Kasumi-1 (cell line): ENCODE measurements at regions not wholly inside any gene's neighbourhood (a gene's known extent, or its start where the extent isn't known, plus 50 kb on each side); places are given as distances from the start of the nearest gene placed in this dataset.
A peak's percentile ranks its signal among the peaks of the same experiment; 100 is the strongest.

Experiments used
- DNase-seq, 2 experiments: peaks; one replicate each; lab custom pipeline; 2025; lab: John Stamatoyannopoulos, UW

DNA sequence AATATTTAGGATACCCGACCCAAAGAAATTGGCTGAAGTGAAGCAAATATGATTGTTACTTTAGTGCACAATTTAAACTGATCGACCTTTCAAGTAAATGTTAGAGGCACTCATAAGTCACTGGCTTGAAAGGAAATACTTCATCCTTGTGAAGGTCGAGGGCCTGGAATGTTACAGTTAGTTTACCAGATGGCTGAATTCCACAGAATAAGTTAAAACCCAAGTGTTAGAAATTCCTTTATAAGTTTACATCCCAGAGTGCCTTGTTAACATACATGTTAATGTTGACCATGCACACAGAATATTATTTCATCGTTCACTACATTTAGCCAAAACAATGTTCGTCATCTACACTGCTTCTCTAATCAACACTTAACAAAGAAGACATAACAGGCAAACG lies 235.5 kb upstream of the ANO3 start:
- no peak for DNase-seq

DNA sequence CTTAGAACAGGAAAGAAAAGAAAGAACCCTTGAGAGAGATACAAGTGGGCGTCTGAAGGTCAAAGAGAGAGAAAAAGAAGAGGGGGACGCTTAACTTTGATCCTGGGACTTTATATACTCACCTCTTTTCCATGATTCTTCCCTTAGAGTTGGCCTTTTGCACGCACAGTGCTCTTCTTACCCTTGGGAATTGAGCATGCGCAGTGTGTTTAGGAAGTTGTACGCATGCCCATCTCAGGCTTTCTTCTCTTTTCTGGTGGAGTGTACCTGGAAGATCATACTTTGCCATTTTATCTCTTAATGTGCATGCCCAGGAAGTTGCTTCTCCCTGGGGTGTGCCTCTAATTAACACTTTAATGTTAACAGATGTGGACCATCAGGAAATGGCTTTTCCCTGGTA lies 229.6 kb upstream of the ANO3 start:
- no peak for DNase-seq

DNA sequence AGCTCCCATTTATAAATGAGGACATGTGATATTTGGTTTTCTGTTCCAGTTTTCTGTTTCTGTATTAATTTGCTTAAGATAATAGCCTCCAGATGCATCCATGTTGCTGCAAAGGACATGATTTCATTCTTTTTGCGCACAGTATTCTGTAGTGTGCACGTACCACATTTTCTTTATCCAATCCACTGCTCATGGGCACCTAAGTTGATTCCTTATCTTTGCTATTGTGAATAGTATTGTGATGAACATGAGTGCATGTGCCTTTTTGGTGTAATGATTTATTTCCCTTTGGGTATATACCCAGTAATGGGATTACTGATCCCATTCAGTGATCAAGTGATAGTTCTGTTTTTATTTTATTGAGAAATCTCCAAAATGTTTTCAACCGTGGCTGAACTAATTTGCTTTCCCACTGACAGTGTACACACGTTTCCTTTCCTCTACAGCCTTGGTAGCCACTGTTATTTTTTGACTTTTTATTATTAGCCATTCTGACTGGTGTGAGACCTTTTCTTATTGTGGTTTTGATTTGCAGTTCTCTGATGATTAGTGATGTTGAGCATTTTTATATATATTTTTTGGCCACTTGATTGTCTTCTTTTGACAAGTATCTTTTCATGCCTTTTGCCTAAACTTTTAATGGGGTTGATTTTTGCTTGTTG lies 226.0 kb upstream of the ANO3 start:
- DNase-seq: no peak

DNA sequence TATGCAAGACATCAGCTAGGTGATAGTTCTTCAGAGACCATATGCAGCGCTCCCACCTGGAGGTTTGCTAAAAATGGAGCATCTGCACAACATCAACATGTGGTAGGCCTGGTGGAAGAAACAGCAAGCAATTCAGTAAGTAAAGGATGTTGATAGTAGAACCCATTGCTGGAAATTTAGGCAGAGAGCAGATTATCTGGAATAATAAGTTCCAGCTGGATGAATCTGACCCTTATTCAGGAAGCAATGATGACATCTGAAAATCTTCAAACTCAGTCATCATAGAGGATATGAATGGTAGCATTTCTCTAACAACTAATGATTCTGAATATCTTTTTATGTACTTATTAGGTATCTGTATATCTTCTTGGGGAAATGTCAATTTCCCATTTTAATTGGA lies 225.2 kb upstream of the ANO3 start:
- DNase-seq: no peak

DNA sequence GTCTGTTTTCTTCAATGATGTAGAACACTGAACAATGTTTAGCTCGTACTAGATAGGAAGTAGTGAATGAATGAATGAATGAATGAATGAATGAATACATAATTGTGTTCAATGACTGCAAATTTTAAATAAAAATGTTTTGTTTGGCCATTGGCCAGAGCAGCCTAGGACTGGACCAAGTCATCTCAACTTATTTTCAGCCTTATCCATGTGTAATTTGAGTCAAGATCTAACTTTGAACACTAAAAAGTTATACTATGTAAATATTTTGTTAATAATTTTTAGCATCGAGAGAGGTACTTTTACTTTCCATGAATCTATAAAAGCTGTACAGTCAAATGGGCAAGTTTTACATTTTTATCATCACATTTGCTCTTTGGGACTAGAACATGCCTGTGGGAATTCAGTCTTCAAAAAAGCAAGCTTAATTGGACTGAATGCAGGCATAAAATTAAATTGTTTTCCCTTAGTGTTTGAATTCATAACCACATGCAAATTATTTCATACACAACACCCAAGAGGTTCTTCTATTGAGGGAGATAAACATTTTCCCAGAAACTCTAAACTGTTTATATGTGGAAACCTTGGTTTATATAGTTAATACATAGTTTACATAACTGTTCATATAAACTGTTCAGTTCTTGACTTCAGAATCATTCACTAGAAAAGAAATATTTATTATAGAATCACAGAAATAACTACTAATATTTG lies 222.1 kb upstream of the ANO3 start:
- no peak for DNase-seq

DNA sequence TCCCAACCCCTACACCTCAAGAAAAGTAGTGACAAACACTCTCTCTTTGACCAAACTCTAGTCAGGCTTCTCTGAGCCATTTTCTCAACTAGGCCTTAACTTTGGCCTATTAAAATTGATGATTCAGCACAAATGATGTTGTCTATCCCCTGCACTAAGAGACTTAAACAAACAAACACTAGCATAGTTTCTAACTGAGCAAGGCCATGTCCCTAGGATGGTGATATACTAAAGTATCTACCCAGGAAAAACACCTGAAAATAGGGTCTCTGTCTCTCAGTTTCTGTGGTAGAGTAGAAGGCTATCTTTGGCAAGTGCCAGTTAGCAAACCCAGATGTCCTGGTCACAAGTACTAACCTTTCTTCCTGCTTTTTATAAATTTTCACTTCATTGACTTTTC lies 219.7 kb upstream of the ANO3 start:
- DNase-seq: no peak

DNA sequence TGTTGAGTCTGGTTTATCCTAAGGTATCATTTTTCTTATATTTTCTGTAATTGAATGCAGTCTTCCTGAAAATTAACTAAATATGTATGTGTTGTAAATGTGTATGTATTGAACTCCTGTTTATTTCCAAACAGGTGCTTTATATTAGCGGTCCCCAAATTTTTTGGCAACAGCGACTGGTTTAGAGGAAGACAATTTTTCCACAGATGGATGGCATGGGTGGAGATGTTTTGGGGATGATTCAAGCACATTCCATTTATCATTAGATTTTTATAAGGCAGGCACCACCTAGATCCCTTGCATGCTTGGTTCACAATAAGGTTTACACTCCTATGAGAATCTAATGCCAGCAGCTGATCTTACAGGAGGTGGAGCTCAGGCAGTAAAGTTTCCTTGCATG lies 210.5 kb upstream of the ANO3 start:
- no peak for DNase-seq

DNA sequence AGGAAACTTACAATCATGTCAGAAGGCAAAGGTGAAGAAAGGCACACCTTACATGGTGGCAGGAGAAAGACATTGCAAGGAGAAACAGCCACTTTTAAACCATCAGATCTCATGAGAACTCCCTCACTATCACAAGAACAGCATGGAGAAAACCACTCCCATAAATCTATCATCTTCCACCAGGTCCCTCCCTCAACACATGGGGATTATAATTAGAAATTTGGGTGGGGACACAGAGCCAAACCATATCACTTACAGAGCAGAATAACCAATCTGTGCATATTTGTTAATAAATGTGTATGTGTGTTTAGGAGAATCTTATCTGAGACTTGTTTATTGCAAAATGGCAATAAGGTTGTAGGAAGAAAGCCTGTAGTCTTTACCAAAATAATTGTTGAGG lies 205.2 kb upstream of the ANO3 start:
- no peak for DNase-seq

DNA sequence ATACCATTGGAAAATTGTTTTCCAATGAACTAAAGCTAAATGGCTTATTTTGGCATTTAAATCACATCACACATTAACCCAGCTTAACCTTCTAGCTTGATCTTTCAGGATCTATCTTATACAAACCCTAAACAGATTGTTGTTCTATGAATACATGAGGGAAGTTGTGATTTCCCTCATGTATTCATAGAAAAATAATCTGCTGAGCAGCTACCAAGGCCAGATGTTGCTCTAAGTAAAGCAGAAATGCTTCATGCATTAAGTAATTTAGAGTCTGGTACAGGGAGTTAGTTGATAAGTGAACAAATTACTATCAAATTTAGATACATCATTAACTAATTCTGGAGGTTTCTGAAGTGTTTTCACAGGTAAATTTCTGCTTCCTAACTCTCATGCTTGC lies 204.6 kb upstream of the ANO3 start:
- no peak for DNase-seq

DNA sequence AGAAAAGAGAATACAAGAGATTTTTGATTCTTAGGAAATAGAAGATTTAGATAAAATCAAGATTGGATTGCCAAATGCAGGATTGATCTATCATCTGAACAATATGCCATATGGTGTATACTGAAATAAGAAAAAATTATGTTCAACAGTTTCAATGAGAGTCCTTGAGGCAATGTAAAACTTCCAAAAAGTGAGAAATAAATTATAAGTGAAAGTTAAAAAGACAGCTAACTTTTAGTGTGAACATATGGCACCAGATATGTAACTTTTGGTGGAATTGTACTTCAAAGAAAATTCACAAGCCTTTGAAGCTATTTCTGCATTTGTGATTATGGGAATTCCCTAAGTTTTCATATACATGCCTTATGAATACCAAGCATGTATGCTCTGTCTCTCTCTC lies 200.5 kb upstream of the ANO3 start:
- no peak for DNase-seq

DNA sequence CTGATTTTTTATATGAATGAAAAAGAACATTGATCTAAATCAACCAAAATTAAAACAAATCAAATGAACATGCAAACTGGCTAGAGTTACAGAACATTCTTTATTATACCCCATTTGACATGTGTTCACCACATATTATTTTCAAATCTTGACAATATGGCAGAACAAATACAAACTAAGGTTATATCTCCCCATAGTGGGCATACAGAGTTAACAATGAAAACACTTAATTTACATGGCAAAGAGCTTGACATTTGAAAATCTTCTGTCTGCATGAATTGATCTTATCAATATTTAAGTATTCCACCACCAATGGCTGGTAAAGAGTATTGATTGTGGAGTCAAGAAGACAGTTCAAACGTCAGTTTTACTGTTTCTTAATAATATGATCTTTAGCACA lies 197.9 kb upstream of the ANO3 start:
- DNase-seq: no peak

DNA sequence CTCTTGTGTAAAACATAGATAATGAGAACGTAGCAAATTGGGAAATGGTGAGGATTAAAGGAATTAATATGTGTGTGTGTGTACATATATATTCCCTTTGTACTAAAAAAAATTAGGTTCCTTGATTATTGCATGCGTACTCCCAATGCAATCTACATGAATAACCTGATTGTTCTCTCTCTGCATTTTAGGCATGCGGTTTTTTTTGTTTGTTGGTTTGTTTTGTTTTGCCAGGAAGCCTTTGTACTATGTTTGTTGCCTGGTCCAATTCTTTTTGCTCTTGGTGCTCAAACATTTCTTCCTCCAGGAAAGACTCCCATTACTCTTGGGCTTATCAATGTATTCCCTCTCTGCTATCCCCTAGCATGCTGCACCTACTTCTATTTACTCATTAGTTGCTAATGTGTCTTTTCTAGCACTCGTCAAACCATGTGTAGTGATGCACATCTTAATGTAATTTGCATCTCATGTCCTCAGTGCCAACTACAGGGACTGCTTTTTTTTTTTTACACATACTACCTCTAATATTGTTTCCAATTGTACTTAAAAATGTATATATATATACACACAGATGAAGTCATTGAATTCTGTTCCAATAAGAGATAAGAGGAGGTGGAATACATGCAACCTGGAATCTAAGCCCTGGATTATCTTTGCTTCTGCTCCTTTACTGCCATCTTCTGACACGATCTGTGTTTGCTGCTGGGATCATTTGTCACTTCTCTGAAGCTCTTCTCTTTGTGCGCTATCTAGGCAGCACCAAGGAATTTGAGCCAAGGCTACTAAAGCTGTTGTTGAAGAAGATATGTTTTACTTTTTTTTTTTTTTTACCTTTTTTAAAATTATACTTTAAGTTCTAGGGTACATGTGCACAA lies 197.2 kb upstream of the ANO3 start:
- DNase-seq: peak; percentile 38 to 48

DNA sequence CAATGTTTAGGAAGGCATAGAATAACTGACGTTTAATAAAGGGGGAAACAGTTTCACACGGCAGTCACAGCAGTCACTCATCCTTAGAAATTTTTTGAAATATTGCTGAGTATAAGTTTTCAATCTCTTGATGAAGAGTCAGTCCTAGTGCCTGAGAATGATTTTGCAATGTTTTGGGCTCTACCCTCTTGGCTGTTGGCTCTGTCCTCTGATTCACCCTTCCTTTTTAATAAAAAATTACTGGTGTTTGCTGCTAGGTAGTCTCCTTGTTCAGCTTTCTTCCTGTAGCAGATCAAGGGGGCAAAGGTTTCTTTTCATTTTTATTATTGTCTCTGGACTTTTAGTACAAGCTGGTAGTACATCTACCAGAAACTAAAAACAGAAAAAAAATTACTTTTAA lies 194.3 kb upstream of the ANO3 start:
- DNase-seq: no peak

DNA sequence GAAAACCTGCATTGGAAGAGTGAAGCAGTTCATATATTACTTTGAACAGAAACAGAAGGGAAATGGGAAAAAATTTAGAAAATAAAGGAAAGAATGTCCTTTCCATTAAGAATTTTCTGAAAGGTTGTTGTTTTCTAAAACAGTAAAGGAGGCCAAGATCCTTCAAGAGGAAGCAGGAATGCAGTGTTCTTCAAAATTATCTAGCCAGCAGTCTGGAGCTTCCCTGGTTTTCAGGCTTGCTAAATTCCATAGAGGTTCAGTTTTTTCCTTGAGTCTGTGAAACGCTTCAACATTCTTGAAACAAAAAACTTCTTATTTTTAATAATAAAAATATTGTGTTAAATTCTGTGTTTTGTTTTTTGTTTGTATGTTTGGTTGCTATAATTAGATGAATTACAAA lies 189.0 kb upstream of the ANO3 start:
- DNase-seq: no peak

DNA sequence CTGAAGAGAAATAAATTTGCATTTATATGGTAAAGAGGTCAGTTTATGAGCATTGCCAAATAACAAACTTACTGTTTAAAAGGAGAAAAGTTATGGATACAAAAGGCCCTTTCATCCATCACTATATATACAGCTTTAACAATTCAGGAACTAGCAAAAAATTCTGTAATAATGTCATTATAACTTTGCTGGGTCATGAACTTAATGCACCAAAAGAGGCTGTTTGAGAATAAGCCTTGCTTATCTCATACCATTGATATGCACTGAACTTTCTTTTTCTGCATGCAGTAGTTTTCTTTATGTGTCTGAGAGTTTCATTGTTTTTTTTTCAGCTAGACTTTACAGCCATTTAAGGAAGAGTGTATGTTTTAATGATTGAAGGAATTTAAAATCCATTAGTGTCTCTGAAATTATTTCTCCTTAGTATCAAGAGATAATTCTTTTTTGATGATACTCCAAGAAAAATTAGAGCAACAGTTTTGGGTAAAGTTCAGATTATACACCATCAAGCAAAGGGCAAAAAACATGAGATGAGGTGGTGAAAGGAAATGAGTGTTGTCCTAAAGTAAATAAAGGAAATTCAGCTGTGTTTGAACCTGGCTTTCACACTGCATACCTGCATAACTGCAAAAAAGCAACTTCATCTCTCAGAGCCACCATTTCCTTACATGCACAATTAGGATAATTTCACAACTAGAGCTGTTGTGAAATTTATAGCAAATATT lies 188.2 kb upstream of the ANO3 start:
- no peak for DNase-seq

DNA sequence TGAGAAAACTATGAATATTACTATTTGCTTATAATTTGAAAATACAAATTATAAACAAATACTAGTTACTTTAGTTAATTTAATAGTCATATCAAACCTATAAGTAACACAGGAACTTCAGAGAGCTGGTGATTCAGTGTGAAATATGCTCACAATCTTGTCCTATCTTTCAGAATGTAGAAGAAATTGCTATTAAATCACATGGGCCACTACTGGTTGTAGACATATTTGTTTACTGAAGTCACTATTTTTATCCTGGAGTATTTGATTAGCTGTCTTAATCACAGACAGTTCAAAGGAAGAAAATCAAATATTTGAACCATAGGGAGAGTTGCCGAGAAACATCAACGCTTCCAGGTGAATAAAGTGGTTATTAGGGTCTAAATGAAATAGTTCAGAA lies 187.6 kb upstream of the ANO3 start:
- no peak for DNase-seq

DNA sequence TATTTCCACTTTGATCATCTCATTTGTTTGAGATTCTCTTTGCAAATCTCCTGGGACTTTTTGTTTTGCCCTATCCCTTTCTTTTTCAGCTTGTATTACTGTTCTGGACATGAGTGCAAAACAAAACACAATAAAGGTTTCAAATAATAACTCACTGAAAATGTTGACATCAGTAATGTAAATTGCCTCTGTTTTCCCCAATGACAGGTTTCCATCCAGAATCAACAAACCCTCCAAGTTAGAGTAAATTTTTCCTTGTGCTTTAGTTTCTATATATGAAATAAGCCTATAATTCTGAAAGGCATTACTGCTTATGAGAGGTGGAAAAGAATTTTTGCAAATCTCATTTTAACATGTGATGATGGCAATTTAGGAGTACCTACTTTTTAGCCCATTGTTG lies 187.0 kb upstream of the ANO3 start:
- no peak for DNase-seq

DNA sequence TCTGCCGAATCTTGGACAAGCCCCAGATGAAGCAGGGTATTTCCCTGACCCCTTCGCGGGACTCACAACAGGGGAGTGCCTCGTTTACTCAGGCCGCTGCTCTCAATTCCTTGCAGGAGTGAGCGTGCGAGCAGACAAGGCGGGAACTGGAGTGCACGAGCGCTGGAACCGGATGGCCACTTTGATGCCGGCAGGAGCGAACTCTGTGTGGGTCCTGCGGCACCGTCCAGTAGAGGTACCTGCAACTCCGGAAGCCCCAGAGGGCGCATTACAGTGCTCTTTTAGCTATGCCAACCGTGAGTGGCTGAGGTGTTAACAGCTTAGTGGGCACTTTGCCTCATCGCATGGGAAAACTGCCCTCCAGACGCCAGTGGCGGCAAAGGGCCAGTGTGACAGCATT lies 182.3 kb upstream of the ANO3 start:
- no peak for DNase-seq

DNA sequence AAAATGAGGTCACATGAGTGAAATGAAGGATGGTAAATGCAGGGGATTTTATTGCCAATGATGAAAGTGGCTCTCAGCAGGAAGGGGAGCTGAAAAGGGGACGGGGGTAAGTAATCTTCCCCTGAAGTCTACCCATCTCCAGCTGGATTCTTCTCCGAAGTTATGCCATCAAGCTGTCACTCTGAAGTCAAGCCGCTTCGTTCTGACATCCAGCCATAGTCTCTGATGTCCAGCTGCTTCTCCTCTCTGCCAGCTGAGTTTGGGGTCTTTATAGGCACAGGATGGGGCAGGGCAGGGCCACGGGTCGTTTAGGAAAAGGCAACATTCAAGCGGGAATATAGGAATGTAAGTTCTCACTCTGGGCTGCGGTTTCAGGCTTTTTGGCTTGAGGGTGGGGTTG lies 181.9 kb upstream of the ANO3 start:
- DNase-seq: peak in 1 of 2 experiments; percentile 17

DNA sequence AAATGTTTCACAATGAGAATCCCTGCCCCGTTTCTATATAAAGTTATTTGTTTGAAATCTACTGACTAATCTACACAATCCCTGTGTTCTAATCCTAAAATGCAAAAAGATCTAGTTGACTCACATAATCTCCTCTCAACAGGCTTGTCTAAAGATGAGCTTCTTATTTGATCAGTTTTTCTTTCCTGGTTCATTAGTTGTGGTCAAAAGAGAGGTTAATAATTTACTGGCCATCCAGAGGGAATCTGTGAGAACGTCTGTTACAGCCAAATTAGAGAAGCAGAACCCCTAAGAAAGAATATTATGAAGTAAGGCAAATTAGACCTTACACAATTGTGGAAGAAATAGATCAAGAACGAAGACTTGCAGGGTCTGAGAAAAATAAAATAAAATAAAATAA lies 173.7 kb upstream of the ANO3 start:
- DNase-seq: no peak

DNA sequence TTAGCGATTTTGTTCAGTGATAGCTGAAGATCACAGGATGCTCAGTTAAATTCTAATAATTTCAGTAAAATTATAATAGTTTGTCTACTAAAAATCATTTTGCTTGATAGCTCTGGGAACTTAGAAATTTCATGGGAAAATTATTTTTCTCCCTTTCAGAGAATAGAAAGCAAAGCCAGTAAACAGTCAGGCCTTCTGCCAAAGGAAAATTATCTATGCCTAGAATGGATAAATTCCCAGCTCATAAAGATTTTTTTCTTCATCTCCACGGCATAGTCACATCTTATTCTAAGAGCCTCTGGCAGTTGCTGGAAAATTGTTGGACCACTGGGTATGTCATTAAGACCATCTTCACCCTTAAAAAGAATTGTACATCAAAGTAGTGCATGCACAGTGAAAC lies 169.6 kb upstream of the ANO3 start:
- DNase-seq: no peak

DNA sequence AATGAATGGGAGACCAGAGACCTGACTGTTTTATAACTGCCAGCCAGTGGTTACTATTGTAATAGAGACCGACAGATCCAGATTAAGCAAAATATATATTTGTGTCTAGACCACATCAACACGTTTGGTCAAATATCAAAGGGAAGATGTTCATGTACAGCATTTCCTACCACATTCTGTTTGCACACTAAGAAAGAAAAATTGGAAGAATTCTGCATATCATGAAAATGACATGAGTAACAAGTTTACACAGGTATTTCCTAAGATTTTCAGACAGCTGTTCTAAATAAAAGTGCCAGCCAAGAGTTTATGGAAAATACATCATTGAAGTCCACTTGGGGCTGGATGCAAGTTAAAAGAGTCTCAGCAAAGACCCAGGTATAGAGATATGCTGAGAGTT lies 145.5 kb upstream of the ANO3 start:
- DNase-seq: no peak

DNA sequence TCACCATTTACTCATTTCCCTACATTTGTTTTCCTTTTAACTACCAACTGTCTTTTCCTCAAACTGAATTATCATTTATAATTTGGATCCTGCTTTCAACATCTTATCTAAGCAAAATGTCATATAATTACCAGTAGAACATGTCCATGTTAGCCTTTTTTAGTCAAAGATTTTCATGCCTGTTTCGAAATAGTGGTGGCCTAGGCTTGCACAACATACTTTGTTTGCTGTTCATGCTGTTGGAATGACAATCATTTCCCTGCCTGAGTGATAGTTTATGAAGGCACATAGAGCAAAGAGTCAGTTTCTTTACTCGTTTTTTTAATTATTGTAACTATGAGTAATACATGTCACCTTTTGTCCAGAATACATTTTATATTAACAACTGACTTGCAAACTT lies 144.3 kb upstream of the ANO3 start:
- DNase-seq: no peak
